SK-N-SH treated with all-trans-retinoic acid at 6 μM for 48 hours (cell line): ENCODE measurements at regions not wholly inside any gene's neighbourhood (a gene's known extent, or its start where the extent isn't known, plus 50 kb on each side); places are given as distances from the start of the nearest gene placed in this dataset.

ENCODE experiments used
- ATAC-seq: fragments of 200-7000 bp; cut with Tn5 transposase; 3 replicates; pipeline ENCODE4 v1.9.1; 2020; ENCODE audit warnings: mild to moderate bottlenecking, moderate library complexity
- ARNTL ChIP-seq: fragments of 450-650 bp; formaldehyde crosslinking; IDR thresholded peaks from 2 replicates; pipeline ENCODE4 v1.5.0; 2020; ENCODE audit warnings: low read depth, mild to moderate bottlenecking, moderate library complexity, borderline replicate concordance
- BACH2 ChIP-seq: fragments of 250-450 bp; sonication (Bioruptor Pico); IDR thresholded peaks from 2 replicates; pipeline ENCODE4 v1.9.0; 2021; ENCODE audit warnings: mild to moderate bottlenecking, borderline replicate concordance
- CSDC2 ChIP-seq: fragments of 250-450 bp; sonication (Bioruptor Pico); IDR thresholded peaks from 2 replicates; pipeline ENCODE4 v1.5.0; 2020; ENCODE audit warnings: mild to moderate bottlenecking, moderate library complexity
- ESRRG ChIP-seq: fragments of 250-450 bp; sonication (Bioruptor Pico); IDR thresholded peaks from 2 replicates; pipeline ENCODE4 v1.6.1; 2021; ENCODE audit warnings: mild to moderate bottlenecking
- GLIS3 ChIP-seq: fragments of 250-450 bp; sonication (Bioruptor Pico); IDR thresholded peaks from 2 replicates; pipeline ENCODE4 v1.5.0; 2020; ENCODE audit warnings: mild to moderate bottlenecking, moderate library complexity
- ISL1 ChIP-seq: fragments of 250-450 bp; sonication (Bioruptor Pico); IDR thresholded peaks from 2 replicates; pipeline ENCODE4 v2.1.2; 2022; ENCODE audit warnings: mild to moderate bottlenecking, moderate library complexity
- OSR1 ChIP-seq: fragments of 250-450 bp; sonication (Bioruptor Pico); IDR thresholded peaks from 2 replicates; pipeline ENCODE4 v1.8.0; 2022; ENCODE audit warnings: moderate library complexity, mild to moderate bottlenecking, inconsistent platforms
- PATZ1 ChIP-seq: fragments of 250-450 bp; sonication (Bioruptor Pico); IDR thresholded peaks from 2 replicates; pipeline ENCODE4 v1.8.0; 2020; ENCODE audit warnings: mild to moderate bottlenecking, moderate library complexity, borderline replicate concordance
- RARB ChIP-seq: fragments of 250-450 bp; sonication (Bioruptor Pico); IDR thresholded peaks from 2 replicates; pipeline ENCODE4 v1.8.0; 2021; ENCODE audit warnings: mild to moderate bottlenecking, moderate library complexity
- SNAI2 ChIP-seq: fragments of 250-450 bp; sonication (Bioruptor Pico); IDR thresholded peaks from 2 replicates; pipeline ENCODE4 v1.5.0; 2020; ENCODE audit warnings: mild to moderate bottlenecking, moderate library complexity
- TCF4 ChIP-seq: fragments of 250-450 bp; sonication (Bioruptor Pico); IDR thresholded peaks from 2 replicates; pipeline ENCODE4 v1.8.0; 2021; ENCODE audit warnings: mild to moderate bottlenecking, moderate library complexity, borderline replicate concordance
- TOX ChIP-seq: fragments of 250-450 bp; sonication (Bioruptor Pico); IDR thresholded peaks from 2 replicates; pipeline ENCODE4 v1.8.0; 2021; ENCODE audit warnings: mild to moderate bottlenecking, moderate library complexity, borderline replicate concordance
- ZC3H10 ChIP-seq: fragments of 250-450 bp; sonication (Bioruptor Pico); IDR thresholded peaks from 2 replicates; pipeline ENCODE4 v1.5.1; 2021; ENCODE audit warnings: mild to moderate bottlenecking, moderate library complexity
- ZFP3 ChIP-seq: fragments of 250-450 bp; sonication (Bioruptor Pico); IDR thresholded peaks from 2 replicates; pipeline ENCODE4 v1.5.0; 2020; ENCODE audit warnings: mild to moderate bottlenecking, moderate library complexity
- ZFP30 ChIP-seq: fragments of 450-650 bp; formaldehyde crosslinking; IDR thresholded peaks from 2 replicates; pipeline ENCODE4 v1.5.0; 2022; ENCODE audit warnings: mild to moderate bottlenecking, moderate library complexity
- ZNF565 ChIP-seq: fragments of 450-650 bp; formaldehyde crosslinking; conservative IDR thresholded peaks from 2 replicates; pipeline ENCODE4 v1.5.0; 2020; ENCODE audit warnings: low read depth, mild to moderate bottlenecking, moderate library complexity
- ZNF70 ChIP-seq: fragments of 450-650 bp; formaldehyde crosslinking; IDR thresholded peaks from 2 replicates; pipeline ENCODE4 v1.5.0; 2020; ENCODE audit warnings: mild to moderate bottlenecking, moderate library complexity
- ZNF8 ChIP-seq: fragments of 450-650 bp; formaldehyde crosslinking; IDR thresholded peaks from 2 replicates; pipeline ENCODE4 v1.5.0; 2020; ENCODE audit warnings: mild to moderate bottlenecking, moderate library complexity
- TF ChIP-seq, protein P1 (sequence below): fragments of 250-450 bp; sonication (Bioruptor Pico); IDR thresholded peaks from 2 replicates; pipeline ENCODE4 v1.5.1; 2021; ENCODE audit warnings: mild to moderate bottlenecking, moderate library complexity
- TF ChIP-seq, protein P2 (sequence below): fragments of 250-450 bp; sonication (Bioruptor Pico); IDR thresholded peaks from 2 replicates; pipeline ENCODE4 v1.5.0; 2020; ENCODE audit warnings: mild to moderate bottlenecking, moderate library complexity

DNA sequence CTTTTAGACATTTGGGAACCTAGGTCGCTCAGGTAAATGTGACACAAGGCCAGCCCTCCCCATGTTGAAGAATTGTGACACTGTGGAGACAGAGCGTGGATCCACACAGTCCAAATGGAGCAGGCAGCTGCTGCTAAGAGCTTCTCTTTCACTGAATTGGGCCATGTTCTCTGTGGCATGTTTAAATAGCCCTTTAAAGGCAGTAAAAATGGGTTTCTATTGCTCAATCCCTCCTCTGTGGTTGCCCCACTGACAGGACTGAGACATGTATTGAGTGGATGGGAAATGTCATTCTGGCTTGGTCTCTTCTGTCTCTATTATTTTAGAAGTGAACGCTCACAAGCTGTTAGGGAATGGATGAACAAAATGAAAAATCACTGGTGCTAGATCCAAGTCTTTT lies 84.0 kb upstream of the PRICKLE1 start:
- TF ChIP-seq ARNTL (CRISPR knock-in tag) = no peak
- TF ChIP-seq ZNF8 = no peak
- TF ChIP-seq CSDC2 (CRISPR knock-in tag) = no peak
- no peak for TF ChIP-seq ZC3H10 (CRISPR knock-in tag)
- TF ChIP-seq, all 23 proteins: peak for 0
- no peak for ATAC-seq

GRCh38 chr12:42670719-42671118 lies 81.2 kb upstream of the PRICKLE1 start:
- ATAC-seq = no peak
- no peak for TF ChIP-seq ZC3H10 (CRISPR knock-in tag)
- no peak for TF ChIP-seq SNAI2
- TF ChIP-seq CSDC2 (CRISPR knock-in tag) = no peak
- TF ChIP-seq, protein P1, sequence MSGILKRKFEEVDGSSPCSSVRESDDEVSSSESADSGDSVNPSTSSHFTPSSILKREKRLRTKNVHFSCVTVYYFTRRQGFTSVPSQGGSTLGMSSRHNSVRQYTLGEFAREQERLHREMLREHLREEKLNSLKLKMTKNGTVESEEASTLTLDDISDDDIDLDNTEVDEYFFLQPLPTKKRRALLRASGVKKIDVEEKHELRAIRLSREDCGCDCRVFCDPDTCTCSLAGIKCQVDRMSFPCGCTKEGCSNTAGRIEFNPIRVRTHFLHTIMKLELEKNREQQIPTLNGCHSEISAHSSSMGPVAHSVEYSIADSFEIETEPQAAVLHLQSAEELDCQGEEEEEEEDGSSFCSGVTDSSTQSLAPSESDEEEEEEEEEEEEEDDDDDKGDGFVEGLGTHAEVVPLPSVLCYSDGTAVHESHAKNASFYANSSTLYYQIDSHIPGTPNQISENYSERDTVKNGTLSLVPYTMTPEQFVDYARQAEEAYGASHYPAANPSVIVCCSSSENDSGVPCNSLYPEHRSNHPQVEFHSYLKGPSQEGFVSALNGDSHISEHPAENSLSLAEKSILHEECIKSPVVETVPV (CRISPR knock-in tag) = no peak
- TF ChIP-seq RARB (CRISPR knock-in tag) = no peak
- TF ChIP-seq ZNF8 = no peak
- no peak for TF ChIP-seq ZFP30 (CRISPR knock-in tag)
- no peak for TF ChIP-seq ZNF565 (CRISPR knock-in tag)
- TF ChIP-seq TOX = no peak
- no peak for TF ChIP-seq OSR1 (CRISPR knock-in tag)
- no peak for TF ChIP-seq ZNF70 (CRISPR knock-in tag)
- no peak for TF ChIP-seq ARNTL (CRISPR knock-in tag)
- TF ChIP-seq ESRRG (CRISPR knock-in tag) = no peak

GRCh38 chr12:42669553-42669952 lies 80.0 kb upstream of the PRICKLE1 start:
- no peak for ATAC-seq
- TF ChIP-seq ESRRG (CRISPR knock-in tag) = no peak
- TF ChIP-seq CSDC2 (CRISPR knock-in tag) = no peak
- peak; percentile 40; the same call in 1 of the 2 replicates for TF ChIP-seq ISL1 (CRISPR knock-in tag)
- TF ChIP-seq RARB (CRISPR knock-in tag) = no peak
- TF ChIP-seq, protein P1 (CRISPR knock-in tag) = no peak
- no peak for TF ChIP-seq TCF4 (CRISPR knock-in tag)
- TF ChIP-seq SNAI2 = no peak

- no peak for TF ChIP-seq RARB (CRISPR knock-in tag)
- TF ChIP-seq GLIS3 = no peak
- no peak for ATAC-seq
These were observed 77.2 kb upstream of the PRICKLE1 start for GRCh38 chr12:42666671-42667243.

GRCh38 chr12:42663621-42664020 lies 74.1 kb upstream of the PRICKLE1 start:
- TF ChIP-seq ZFP3 (CRISPR knock-in tag) (no peak), BACH2 (CRISPR knock-in tag) (no peak), ZNF70 (CRISPR knock-in tag) (no peak), TOX (no peak), ISL1 (CRISPR knock-in tag) (no peak), ARNTL (CRISPR knock-in tag) (no peak), PATZ1 (no peak), ZC3H10 (CRISPR knock-in tag) (no peak), SNAI2 (no peak)
- TF ChIP-seq, protein P1 (CRISPR knock-in tag) = no peak
- TF ChIP-seq, protein P2, sequence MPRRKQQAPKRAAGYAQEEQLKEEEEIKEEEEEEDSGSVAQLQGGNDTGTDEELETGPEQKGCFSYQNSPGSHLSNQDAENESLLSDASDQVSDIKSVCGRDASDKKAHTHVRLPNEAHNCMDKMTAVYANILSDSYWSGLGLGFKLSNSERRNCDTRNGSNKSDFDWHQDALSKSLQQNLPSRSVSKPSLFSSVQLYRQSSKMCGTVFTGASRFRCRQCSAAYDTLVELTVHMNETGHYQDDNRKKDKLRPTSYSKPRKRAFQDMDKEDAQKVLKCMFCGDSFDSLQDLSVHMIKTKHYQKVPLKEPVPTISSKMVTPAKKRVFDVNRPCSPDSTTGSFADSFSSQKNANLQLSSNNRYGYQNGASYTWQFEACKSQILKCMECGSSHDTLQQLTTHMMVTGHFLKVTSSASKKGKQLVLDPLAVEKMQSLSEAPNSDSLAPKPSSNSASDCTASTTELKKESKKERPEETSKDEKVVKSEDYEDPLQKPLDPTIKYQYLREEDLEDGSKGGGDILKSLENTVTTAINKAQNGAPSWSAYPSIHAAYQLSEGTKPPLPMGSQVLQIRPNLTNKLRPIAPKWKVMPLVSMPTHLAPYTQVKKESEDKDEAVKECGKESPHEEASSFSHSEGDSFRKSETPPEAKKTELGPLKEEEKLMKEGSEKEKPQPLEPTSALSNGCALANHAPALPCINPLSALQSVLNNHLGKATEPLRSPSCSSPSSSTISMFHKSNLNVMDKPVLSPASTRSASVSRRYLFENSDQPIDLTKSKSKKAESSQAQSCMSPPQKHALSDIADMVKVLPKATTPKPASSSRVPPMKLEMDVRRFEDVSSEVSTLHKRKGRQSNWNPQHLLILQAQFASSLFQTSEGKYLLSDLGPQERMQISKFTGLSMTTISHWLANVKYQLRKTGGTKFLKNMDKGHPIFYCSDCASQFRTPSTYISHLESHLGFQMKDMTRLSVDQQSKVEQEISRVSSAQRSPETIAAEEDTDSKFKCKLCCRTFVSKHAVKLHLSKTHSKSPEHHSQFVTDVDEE (CRISPR knock-in tag) = no peak
- ATAC-seq = no peak
